AG09319 (cell line): ENCODE measurements at regions not wholly inside any gene's neighbourhood (a gene's known extent, or its start where the extent isn't known, plus 50 kb on each side); places are given as distances from the start of the nearest gene placed in this dataset.

ENCODE experiments used
- DNase-seq: peaks from one replicate; pipeline ENCODE4 v3.0.0-alpha.2; 2010; ENCODE audit warnings: low read depth; ENCODE audit errors: extremely low read depth
- TF ChIP-seq, protein P1 (sequence below): IDR thresholded peaks from 2 replicates; pipeline ENCODE4 v1.5.1; 2011; ENCODE audit warnings: low read depth, mild to moderate bottlenecking, inconsistent platforms, low read length, moderate library complexity

DNA sequence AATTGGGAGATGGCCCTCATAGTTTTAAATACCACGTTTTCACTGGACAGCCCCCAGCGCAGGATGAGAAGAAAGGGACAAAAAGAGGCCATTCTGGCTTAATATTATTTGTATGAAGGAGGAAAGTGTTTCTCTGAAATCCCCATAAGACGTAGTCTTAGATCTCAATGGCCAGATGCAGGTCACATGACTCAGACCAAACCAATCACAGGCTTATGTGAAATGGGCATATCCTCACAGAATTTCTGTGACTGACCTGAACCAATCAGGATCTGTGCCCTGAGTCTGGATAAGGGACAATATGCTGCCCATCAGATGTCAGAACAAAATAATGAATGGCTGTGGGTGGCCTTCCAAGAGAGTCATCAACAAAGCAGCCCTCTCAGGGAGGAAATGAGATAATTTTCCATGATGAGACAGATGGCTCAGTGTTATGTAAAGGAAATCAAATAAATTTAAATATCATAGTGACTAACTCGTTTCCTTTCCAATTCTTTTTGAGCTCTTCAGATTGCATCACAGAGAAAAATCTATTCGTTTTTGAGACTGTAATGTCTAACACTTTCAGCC, 1009.5 kb upstream of the TMEM132C start:
- no peak for DNase-seq
- TF ChIP-seq, protein P1, sequence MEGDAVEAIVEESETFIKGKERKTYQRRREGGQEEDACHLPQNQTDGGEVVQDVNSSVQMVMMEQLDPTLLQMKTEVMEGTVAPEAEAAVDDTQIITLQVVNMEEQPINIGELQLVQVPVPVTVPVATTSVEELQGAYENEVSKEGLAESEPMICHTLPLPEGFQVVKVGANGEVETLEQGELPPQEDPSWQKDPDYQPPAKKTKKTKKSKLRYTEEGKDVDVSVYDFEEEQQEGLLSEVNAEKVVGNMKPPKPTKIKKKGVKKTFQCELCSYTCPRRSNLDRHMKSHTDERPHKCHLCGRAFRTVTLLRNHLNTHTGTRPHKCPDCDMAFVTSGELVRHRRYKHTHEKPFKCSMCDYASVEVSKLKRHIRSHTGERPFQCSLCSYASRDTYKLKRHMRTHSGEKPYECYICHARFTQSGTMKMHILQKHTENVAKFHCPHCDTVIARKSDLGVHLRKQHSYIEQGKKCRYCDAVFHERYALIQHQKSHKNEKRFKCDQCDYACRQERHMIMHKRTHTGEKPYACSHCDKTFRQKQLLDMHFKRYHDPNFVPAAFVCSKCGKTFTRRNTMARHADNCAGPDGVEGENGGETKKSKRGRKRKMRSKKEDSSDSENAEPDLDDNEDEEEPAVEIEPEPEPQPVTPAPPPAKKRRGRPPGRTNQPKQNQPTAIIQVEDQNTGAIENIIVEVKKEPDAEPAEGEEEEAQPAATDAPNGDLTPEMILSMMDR = no peak

- no peak for DNase-seq
- TF ChIP-seq, protein P1 = no peak
Measured at GRCh38 chr12:127260531-127260930, 1006.4 kb upstream of the TMEM132C start.

GRCh38 chr12:127260999-127261398, 1006.0 kb upstream of the TMEM132C start:
- DNase-seq = no peak
- TF ChIP-seq, protein P1 = no peak

- no peak for DNase-seq
- TF ChIP-seq, protein P1 = no peak
Measured at GRCh38 chr12:127262615-127263014, 1004.4 kb upstream of the TMEM132C start.

DNA sequence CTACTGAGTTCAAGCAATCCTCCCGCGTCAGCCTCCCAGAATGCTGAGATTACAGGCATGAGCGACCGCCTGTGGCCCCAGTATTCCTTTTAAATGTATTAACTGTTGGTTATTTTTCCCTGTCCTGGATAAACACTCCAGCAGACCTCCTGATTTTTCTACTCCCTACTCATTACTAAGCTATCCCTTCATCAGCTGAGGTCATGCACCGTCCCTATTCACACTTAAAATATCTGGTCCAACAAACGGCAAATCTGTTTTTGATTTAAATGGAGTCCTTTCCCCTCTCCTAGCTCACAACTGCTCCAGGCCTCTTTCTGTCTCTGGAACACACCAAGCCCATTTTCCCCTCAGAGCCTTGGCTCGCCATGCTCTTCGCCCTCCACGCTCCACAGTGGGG, 1003.3 kb upstream of the TMEM132C start:
- TF ChIP-seq, protein P1 = no peak
- DNase-seq = no peak

DNA sequence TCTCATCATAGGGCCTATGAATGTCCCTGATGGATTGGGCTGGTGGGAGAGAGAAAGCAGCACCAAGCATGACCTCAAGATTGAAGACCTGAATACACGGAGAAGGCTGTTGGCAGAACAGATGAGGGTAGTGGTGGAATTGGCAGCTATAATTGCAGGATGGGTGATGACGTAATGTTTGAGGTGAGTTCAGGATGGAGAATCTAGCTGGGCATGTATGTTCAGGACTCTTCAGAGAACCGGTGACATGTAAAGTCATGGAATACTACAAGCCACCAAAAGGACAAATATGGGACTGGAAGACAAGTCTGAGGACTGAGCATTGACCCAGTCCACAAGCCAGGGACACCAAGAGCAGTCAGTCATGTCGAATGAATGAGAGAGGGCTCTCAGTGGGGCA, 999.8 kb upstream of the TMEM132C start:
- TF ChIP-seq, protein P1 = no peak
- DNase-seq = no peak

GRCh38 chr12:127268213-127268612, 998.8 kb upstream of the TMEM132C start:
- TF ChIP-seq, protein P1 = no peak
- DNase-seq = no peak
